CD4-positive, alpha-beta T cell treated with Interleukin-17A for 4 hours (primary cell): ENCODE measurements at regions not wholly inside any gene's neighbourhood (a gene's known extent, or its start where the extent isn't known, plus 50 kb on each side); places are given as distances from the start of the nearest gene placed in this dataset.
"Not testable (repeated sequence)": the region's sequence is repeated elsewhere in the genome, so short reads cannot be mapped to it uniquely, and the experiment has no call there.

Experiments used
- DNase-seq: peaks from one replicate; pipeline ENCODE4 v3.0.0-alpha.2; 2020; ENCODE audit warnings: mixed read lengths

GRCh38 chr13:46463719-46464118, 76.7 kb upstream of the RUBCNL start:
- no peak for DNase-seq

GRCh38 chr13:46460223-46460622, 73.2 kb upstream of the RUBCNL start:
- DNase-seq, result not testable (repeated sequence)

- not testable (repeated sequence) for DNase-seq
Observed at GRCh38 chr13:46457255-46457654, 70.2 kb upstream of the RUBCNL start.

GRCh38 chr13:46455924-46456323, 68.9 kb upstream of the RUBCNL start:
- not testable (repeated sequence) for DNase-seq

- DNase-seq, result not testable (repeated sequence)
Observed at GRCh38 chr13:46451145-46451544, 64.1 kb upstream of the RUBCNL start.

GRCh38 chr13:46449949-46450348, 62.9 kb upstream of the RUBCNL start:
- not testable (repeated sequence) for DNase-seq

- not testable (repeated sequence) for DNase-seq
Observed at GRCh38 chr13:46448148-46448547, 61.1 kb upstream of the RUBCNL start.

GRCh38 chr13:46437808-46438404, 50.9 kb upstream of the RUBCNL start:
- not testable (repeated sequence) for DNase-seq
